BJ (cell line): ENCODE measurements at regions not wholly inside any gene's neighbourhood (a gene's known extent, or its start where the extent isn't known, plus 50 kb on each side); places are given as distances from the start of the nearest gene placed in this dataset.
"Not testable (repeated sequence)": the region's sequence is repeated elsewhere in the genome, so short reads cannot be mapped to it uniquely, and the experiment has no call there.

Source experiments
- CTCF ChIA-PET: fragments of 350-600 bp; formaldehyde crosslinking; extraction: SDS; loops from one replicate; lab custom pipeline; 2021; ENCODE audit warnings: antibody characterized with exemption, inconsistent platforms; lab: Yijun Ruan, JAX
- POLR2A ChIA-PET: fragments of 300-600 bp; sonication (Branson Sonifier 250); formaldehyde crosslinking; extraction: SDS; loops from one replicate; lab custom pipeline; 2021; ENCODE audit warnings: antibody characterized with exemption; lab: Charles Lee
- DNase-seq: peaks from one replicate; pipeline ENCODE4 v3.0.0-alpha.2; 2011; ENCODE audit warnings: low read depth
- H3K27me3 ChIP-seq: 2 replicates; pipeline ENCODE4 v1.6.0; 2011; ENCODE audit warnings: low read length; ENCODE audit not compliant: control insufficient read depth, insufficient read depth
- H3K36me3 ChIP-seq: 2 replicates; pipeline ENCODE4 v1.5.1; 2011; ENCODE audit warnings: low read length; ENCODE audit not compliant: control insufficient read depth, insufficient read depth
- H3K4me3 ChIP-seq: 2 replicates; pipeline ENCODE4 v1.5.1; 2011; ENCODE audit warnings: low read depth, mild to moderate bottlenecking, control low read depth, low read length
- CTCF ChIP-seq: IDR thresholded peaks from 2 replicates; pipeline ENCODE4 v1.5.1; 2011; ENCODE audit warnings: low read depth, mild to moderate bottlenecking, control low read depth, inconsistent platforms, low read length, moderate library complexity; ENCODE audit not compliant: insufficient read depth

GRCh38 chr18:66874375-66874774, 270.5 kb upstream of the CDH19 start:
- DNase-seq: no peak
- ChIA-PET CTCF (no interaction called here), POLR2A (no interaction called here)
- Histone ChIP-seq H3K4me3 (no peak overlapping the region), H3K36me3 (no peaks in the 10 kb centered on the region), H3K27me3 (no peaks in the 10 kb centered on the region)
- TF ChIP-seq CTCF: no peak

DNA sequence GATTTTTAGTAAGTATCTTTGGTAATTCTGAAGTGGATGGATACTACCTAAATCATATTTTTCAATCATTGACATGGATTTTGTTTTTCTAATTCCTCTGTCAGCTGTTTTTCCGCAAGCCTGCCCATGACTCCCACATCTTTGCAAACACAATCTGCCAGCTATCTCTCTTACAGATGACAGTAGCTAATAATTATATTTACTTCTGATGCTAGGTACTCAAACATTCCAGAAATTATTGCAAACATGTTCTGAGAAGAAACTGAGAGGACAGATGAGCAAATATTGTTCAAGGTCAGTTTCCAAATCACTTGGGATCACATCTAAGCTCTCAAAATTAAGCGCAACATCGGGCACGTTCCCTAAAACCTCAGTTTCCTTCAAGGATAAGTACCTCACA, 270.0 kb upstream of the CDH19 start:
- H3K4me3 ChIP-seq: no peak overlapping the region
- TF ChIP-seq CTCF: no peak
- ChIA-PET POLR2A (no interaction called here), CTCF (no interaction called here)
- H3K36me3 ChIP-seq: no peaks in the 10 kb centered on the region
- H3K27me3 ChIP-seq: no peaks in the 10 kb centered on the region
- DNase-seq: no peak

- TF ChIP-seq CTCF: no peak
- ChIA-PET CTCF (no interaction called here), POLR2A (no interaction called here)
- no peaks in the 10 kb centered on the region for H3K27me3 ChIP-seq
- H3K36me3 ChIP-seq: no peaks in the 10 kb centered on the region
- H3K4me3 ChIP-seq: no peak overlapping the region
- no peak for DNase-seq
Observed at GRCh38 chr18:66872277-66872676, 268.4 kb upstream of the CDH19 start.

- TF ChIP-seq CTCF: no peak
- H3K36me3 ChIP-seq: no peaks in the 10 kb centered on the region
- CTCF ChIA-PET: no interaction called here
- no peak for DNase-seq
- no peaks in the 10 kb centered on the region for H3K27me3 ChIP-seq
- H3K4me3 ChIP-seq: no peak overlapping the region
- POLR2A ChIA-PET: no interaction called here
Observed at GRCh38 chr18:66867653-66868052, 263.8 kb upstream of the CDH19 start.

- CTCF ChIA-PET: interaction anchor here (0.5 kb wide), 1 partner anchor 132 kb away, joined by 3 read pairs; no protein-coding TSS in a partner anchor
Observed at GRCh38 chr18:66866427-66866940, 262.6 kb upstream of the CDH19 start.

GRCh38 chr18:66838340-66838987, 234.6 kb upstream of the CDH19 start:
- no peak for DNase-seq
- ChIA-PET POLR2A (no interaction called here), CTCF (no interaction called here)
- TF ChIP-seq CTCF: no peak
- H3K4me3 ChIP-seq: no peak overlapping the region
- no peaks in the 10 kb centered on the region for H3K27me3 ChIP-seq
- no peaks in the 10 kb centered on the region for H3K36me3 ChIP-seq

More at GRCh38 chr18:66866427-66866940, 262.6 kb upstream of the CDH19 start:
- DNase-seq, H3K36me3 ChIP-seq, H3K4me3 ChIP-seq, POLR2A ChIA-PET, H3K27me3 ChIP-seq: not testable (repeated sequence)
